Brain pericyte (primary cell): ENCODE measurements at regions not wholly inside any gene's neighbourhood (a gene's known extent, or its start where the extent isn't known, plus 50 kb on each side); places are given as distances from the start of the nearest gene placed in this dataset.
"Not testable (repeated sequence)": the region's sequence is repeated elsewhere in the genome, so short reads cannot be mapped to it uniquely, and the experiment has no call there.

Experiments
- DNase-seq: peaks from one replicate; pipeline ENCODE4 v3.0.0-alpha.2; 2012; ENCODE audit warnings: low read depth, low spot score

- DNase-seq = peak; percentile 27
Measured at GRCh38 chr3:128549283-128550112, 56.5 kb upstream of the GATA2 start.

GRCh38 chr3:128548426-128549282 is 55.7 kb upstream of the GATA2 start:
- DNase-seq = no peak

- no peak for DNase-seq
Measured at GRCh38 chr3:128548021-128548420, 55.0 kb upstream of the GATA2 start.

GRCh38 chr3:128547368-128547987 is 54.5 kb upstream of the GATA2 start:
- no peak for DNase-seq

GRCh38 chr3:128546646-128547045 is 53.6 kb upstream of the GATA2 start:
- no peak for DNase-seq

- no peak for DNase-seq
Measured at GRCh38 chr3:128545120-128545752, 52.2 kb upstream of the GATA2 start.

- no peak for DNase-seq
Measured at GRCh38 chr3:128544190-128544589, 51.2 kb upstream of the GATA2 start.

- not testable (repeated sequence) for DNase-seq
Measured at GRCh38 chr3:128543570-128544174, 50.7 kb upstream of the GATA2 start.
